GM18502 (cell line): ENCODE measurements at regions not wholly inside any gene's neighbourhood (a gene's known extent, or its start where the extent isn't known, plus 50 kb on each side); places are given as distances from the start of the nearest gene placed in this dataset.

Source experiments
- ATAC-seq: cut with Tn5 transposase; IDR thresholded peaks from one replicate; pipeline ENCODE4 v1.9.1; 2021; ENCODE audit warnings: mild to moderate bottlenecking; ENCODE audit not compliant: unreplicated experiment, poor library complexity

DNA sequence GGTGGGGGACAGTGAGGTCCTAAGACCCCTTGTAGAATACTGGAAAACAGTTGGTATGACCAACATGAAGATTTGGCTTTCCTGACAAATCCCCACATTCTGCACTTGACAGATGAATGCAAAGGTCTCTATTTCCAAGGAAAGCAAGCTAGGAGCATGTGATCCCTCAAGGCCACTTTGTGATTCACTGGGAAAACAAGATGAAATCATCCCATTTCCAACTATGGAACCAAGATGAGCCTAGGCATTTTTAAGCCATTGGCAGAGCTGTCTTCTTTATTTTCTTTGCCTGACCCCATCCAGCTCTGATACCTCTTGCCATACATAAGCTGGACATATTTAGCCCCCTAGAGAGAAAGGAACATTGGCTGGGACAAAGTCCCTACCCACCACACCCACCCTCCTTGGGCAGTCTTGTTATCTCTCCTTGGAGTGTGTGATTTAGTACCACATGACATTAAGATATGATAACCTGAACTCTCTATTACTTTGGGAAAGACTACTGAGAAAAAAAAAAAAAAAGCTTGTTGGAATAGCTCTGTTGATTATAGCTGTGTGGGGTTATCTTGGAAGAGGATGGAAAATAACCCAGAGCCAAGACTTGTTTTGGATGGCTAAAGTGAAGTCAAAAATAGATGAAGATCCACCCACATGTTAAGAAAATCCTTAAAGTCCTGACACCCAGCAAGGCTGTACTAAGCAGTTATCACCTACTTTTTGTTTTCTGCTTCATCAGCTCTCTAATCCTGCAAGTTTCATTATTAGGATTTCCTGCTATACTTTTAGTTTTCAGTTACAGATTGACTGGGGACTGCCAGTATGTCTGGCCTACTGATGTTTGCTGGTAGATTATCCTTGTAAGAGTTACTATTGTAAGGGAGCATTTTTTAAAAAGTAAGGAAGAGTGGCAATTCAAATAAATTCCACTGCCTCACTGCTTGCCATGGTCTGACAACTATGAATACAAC lies 90.1 kb upstream of the PREP start:
- ATAC-seq, result peak; percentile 75

- ATAC-seq, result no peak
Measured at GRCh38 chr6:105489216-105489530, 86.3 kb upstream of the PREP start.

DNA sequence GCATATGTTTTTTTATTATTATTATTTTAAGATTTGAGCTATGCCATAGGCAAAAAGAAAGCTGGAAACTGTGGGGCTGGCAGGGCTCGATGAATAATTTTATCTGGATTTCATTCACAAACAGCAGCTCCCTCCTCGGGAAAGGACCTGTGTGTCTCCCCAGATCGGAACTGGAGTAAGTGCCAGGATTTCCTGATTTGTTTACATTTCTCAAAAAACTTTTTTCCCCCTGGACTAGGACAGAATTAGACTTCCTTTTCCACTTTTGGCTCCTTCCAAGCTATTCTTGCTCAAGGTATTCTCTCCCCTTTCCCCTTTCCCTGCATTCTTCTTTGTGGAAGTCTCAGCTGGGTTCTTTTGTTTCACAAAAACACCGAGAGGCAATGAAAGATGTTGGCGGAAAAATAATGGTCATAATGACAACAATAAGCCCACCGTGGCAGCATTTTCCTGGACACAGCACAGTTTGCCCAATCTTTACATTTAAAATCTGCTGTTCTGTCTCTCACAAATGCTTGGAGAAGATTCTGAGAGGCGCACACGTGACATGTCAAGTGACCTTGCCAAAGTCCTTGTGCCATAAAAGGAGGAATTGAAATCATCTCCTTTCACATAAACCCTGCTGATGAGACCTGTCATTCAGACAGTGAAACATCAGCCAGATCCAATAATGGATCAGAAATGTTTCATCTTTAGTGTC lies 85.8 kb upstream of the PREP start:
- ATAC-seq, result no peak

- ATAC-seq, result no peak
Measured at GRCh38 chr6:105487040-105487790, 84.3 kb upstream of the PREP start.

GRCh38 chr6:105485456-105485855 lies 82.6 kb upstream of the PREP start:
- no peak for ATAC-seq

- peak; percentile 42 for ATAC-seq
Measured at GRCh38 chr6:105484238-105485161, 81.6 kb upstream of the PREP start.

DNA sequence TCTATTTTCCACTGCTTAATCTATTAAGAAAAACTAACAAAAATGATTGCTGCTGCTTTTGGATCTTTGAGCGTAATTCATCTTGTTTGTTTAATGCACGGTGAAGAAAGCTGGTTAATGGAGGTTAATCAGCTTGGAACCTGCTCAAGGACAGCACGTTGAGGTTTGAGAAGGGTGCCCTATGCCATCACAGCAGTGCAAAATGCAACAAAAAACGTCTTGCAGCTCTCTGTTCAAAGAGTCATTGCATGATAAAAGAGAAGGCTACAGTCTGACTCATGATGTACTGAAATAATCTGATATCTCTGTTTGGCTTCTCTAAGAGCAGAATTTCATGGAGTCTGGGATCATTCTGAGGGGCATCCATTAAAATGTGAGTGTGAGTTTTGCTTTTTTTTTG lies 80.6 kb upstream of the PREP start:
- ATAC-seq, result no peak

- ATAC-seq, result no peak
Measured at GRCh38 chr6:105482921-105483320, 80.0 kb upstream of the PREP start.

GRCh38 chr6:105482227-105482844 lies 79.5 kb upstream of the PREP start:
- no peak for ATAC-seq

DNA sequence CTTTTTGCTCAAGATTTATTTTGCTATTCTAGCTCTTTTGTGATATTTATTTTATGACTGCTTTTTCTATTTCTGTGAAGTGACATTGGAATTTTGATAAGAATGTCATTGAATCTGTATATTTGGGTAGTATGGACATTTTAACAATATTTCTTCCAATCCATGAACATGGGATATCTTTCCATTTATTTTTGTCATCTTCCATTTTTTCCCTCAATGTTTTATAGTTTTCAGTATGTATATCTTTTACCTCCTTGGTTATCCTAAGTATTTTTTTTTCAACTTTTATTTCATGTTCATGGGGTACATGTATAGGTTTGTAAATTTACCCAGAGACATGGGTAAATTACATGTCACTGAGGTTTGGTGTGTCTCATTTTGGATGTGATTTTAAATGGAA lies 74.1 kb upstream of the PREP start:
- no peak for ATAC-seq

DNA sequence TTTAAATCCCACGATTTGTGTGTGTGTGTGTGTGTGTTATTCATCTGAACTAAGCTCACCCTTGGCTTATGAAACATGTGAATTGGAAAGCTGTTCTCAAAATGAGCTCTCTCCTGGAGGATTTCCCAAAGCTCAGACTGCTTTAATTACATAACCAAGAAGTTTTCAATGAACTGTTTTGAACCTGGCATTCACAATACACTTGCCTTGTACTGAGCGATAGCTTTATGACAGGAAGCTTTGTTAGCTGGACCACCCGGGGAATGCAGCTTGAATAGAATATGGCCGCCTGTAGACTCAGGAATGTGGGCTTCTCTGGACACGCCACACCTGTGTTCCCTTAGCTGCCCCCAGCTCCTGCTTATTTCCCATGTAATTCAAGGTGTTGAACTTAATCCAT lies 71.4 kb upstream of the PREP start:
- ATAC-seq, result no peak

GRCh38 chr6:105469946-105470345 lies 67.1 kb upstream of the PREP start:
- ATAC-seq, result no peak

DNA sequence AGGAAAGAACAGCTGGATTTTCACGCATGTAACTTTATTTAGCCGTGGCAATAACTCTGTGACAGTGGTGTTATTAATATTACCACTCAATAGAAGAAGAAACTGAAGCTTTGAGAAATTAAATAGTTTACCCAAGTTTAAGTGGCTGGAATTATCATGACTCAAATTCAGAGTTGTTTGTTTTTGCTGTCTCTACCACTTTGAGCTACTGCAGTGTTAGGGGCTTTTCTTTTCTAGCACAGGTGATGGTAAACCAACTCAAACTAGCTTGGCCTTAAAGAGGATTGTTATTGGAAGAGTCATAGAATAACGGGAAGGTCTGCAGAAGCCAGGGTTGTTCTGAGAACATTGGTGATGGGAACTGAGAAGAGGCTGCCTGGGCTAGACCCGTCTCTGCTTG lies 66.0 kb upstream of the PREP start:
- ATAC-seq, result no peak

GRCh38 chr6:105460860-105461259 lies 58.0 kb upstream of the PREP start:
- ATAC-seq, result no peak

DNA sequence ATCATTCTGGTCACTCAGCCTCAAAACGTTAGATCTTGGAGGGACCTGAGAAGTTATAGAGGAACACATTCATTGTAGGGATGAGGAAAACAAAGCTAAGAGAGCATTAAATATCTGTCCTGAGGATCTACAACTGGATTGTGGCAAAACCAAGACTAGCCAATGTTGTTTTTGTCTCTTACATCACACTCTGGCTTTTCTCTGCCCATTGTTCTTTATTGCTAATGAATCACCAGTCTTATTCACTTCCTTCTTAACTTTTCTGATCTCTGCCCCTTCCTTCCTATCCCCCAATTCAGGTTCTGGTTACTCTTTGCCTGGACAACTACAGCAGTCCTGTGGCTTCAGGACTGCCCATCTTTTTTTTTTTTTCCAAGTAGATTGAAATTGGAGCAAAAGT lies 57.0 kb upstream of the PREP start:
- no peak for ATAC-seq

GRCh38 chr6:105459049-105459448 lies 56.2 kb upstream of the PREP start:
- peak; percentile 95 for ATAC-seq

DNA sequence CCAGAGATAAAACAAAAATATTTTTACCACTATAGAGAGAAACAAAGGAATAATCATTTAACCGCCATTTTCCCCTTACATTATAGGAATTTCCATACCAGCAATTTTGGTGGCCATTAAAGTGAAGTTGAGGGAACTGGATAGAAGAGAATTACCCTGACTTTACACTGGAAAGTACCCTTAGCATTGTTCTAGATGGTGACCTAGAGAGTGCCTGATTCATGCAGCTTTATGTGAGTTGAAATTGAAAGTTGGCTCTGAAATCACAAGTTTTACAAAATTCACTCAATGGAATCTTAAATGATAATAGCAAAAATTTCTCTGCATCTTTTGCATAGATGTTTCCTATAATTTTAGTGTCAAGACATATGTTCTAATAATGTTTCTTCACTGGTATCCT lies 55.7 kb upstream of the PREP start:
- peak; percentile 56 for ATAC-seq

GRCh38 chr6:105458084-105458483 lies 55.2 kb upstream of the PREP start:
- ATAC-seq, result no peak

DNA sequence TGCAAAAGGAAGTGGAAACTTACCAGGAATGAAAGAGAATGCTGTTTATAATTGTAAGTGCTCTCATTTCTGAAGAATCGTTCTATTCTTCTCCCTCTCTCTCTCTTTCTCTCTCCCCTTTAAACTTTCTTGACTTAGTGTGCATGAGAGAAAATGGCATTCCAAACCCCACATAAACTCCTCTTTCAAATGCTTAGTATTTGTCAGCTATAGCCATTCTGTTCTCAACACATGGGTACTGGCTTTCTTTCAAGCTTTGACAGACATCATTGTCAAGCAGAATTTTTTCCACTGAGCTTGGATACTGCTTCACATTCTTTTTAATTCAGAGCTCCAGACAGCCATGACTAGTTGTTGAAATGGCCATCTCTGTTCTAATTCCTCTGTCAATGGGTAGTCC lies 51.1 kb upstream of the PREP start:
- ATAC-seq, result no peak
